ENCODE measurements at regions not wholly inside any gene's neighbourhood (a gene's known extent, or its start where the extent isn't known, plus 50 kb on each side); places are given as distances from the start of the nearest gene placed in this dataset.
A peak's percentile ranks its signal among the peaks of the same experiment; 100 is the strongest.
"Not testable (repeated sequence)": the region's sequence is repeated elsewhere in the genome, so short reads cannot be mapped to it uniquely, and the experiment has no call there.

DNA sequence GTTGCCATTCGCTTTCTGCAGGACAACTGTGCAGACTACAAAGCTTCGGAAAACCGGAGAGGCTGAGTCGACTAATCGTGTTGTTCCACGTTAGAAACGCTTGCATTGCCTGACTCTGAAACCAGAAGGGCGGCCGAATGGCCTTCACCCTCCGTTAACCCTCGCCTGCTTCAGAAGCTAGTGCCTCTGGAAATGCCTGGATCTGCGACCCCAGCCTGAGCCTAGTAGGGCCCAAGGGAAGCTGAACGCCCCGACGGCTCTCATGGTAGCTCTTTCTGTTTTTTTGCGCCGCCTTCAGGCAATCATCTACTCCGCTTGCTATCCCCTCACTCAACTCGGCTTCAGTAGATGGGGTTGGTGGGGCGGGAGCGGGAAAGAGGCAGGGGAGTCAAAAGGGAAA lies 117.3 kb downstream of the PPIAL4A start:
- not testable (repeated sequence) for DNase-seq

DNA sequence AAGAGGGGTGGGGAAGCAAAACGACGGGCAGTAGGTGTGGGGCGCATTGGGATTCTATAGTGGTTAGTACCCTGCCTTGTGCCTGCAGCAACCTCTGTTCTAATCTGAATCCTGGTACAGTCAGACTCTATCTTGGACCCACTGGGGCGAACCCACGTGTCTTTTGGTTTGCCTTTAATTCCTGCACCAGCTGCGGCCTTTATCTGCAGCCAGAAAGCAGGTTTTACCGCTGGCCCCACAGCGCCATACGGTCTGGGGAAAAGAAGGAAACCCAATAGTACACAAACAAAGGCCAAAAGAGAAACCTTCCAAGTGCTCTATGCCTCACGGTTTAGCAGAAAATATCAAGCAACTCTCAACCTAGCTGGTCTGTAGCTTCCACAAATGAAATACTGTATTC lies 118.2 kb downstream of the PPIAL4A start:
- DNase-seq, result not testable (repeated sequence)

DNA sequence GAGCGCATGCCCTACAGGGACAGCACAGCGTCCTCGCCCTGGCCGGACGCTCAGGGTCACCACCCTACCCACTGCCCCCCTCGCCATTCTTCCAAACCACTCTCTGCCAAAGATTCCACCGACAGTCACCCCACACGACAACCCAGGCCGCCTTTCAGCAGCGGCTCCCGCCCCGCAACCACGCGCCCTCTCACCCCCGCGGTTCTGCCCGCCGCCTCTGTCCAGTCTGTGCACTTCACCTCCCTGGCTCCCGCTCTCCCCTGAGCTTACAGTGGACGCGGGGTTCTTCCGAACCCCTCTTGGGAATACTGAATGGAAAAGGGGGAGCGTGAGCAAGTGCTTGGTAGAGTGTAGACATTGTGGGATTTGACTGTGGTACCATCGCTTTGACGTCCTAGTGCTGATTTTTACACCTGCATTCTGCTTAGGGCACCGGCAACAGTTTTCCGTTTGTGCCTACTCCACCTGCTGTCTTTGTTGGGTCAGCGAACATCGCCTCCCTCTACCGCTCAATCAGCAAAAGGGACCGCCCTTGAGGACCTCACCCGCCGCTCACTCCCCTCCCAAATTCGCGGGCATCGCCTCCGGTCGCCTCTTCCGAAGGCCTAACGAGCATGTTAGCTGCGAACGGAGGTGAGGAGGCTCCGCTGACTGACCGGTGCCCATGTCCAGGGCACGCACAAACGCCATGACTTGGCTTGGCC lies 119.1 kb downstream of the PPIAL4A start:
- DNase-seq, result not testable (repeated sequence)

DNA sequence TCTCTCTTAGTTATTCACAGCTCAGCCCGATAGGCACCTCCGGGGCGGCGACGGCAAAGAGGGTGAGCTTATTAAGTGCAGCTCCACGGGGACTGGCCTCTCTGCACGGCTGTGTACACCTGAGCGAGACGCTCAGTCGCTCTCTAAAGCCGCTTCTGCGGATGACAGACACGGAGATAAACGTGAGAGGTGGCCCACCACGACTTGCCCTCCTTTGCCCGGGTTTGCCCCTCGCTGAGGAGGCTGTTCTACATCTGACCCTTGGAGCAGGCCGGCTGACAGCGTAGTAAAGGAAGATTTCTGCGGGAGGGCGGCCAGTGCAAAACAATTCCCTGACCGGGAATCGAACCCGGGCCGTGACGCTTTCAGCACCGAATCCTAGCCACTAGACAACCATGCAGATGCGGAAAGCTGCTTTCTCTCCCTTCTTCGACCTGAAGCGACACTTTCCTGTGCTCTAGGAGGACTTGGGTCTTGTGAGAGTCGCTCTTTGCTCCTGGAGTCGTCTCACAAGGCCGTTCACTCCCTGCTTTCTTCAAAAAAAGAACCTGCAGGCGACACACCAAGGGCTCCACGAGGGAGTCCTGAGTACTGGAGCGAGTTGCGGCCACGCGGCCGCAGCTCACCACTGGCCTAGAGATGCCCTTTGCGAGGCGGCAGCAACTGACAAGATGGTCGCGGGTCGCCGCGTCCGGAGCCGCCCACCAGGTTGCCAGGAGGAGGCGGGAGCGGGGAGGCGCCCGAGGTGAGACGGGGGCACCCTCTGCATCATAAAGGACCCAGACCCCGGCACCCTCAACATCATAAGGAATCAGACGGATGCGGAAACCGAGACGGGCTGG lies 119.9 kb downstream of the PPIAL4A start:
- peak; percentile 18 for DNase-seq

- not testable (repeated sequence) for DNase-seq
These were observed 120.6 kb downstream of the PPIAL4A start for GRCh38 chr1:121010141-121010540.

- DNase-seq, result not testable (repeated sequence)
These were observed 123.6 kb downstream of the PPIAL4A start for GRCh38 chr1:121013181-121013580.

DNA sequence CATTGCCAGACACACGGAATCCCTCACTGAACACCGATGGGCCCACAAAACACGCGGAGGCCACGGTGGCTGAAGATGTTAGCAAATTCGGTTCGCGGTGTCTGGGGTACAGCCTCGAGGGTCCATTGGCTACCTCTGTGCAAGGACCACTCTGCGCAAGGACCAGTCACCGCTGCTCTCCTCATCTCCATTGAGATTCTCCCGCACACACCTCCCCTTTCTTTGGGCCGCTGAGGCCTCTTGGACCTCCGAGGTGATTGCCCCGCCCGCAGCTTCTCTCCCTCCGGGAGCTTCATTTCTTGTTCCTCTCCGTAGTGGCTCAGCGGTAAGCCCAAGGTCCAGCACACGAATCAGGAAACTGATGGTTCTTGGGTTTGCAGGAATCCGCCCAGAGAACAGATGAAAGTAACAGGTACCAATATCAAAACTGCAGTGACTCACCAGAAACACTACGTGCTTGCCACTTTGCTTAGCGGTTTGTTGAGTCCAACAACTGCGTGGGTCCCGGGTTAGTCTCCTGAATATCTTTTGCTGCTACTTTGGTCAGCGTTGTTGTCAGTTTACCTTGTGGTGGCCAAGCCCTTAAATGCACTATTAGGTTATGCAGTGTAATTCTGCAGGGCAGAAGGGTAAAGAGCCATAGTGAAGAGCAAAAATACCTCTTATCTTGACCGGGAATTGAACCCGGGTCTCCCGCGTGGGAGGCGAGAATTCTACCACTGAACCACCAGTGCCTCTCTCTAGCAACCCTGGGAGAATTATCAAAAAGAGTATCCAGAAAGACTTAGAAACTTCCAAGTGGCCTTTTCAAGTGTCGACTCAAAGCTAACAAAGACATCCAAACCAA lies 126.8 kb downstream of the PPIAL4A start:
- peak; percentile 85 for DNase-seq

DNA sequence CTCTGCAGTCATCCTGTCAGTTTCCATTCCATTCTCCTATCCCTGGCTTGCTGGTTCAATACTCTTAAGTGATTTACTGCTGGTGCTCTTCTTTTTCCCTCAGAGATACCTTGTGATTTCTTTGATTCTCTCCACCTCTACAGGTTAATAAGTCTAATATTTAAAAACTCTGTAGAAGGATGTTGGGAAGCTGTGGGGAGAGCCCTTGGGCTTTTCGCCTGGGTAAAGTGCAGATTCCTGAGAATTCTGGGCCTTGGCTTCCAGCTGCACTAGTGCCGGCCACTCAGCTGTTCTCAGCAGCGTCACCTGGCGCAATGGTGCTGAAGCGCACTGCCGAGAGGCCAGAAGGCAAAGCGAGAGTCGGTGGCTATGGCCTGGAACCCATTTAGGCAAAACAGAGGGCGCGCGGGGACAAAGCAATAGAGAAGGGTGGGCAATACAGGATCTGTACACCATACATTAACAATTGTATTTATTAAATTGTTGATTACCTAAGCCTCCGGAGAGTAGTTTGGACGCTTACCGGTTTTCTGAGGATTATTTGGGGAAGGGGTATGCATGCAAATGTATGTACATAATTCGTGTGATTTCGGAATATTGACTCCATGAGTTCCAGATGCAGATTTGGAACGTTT lies 130.3 kb downstream of the PPIAL4A start:
- DNase-seq, result not testable (repeated sequence)

DNA sequence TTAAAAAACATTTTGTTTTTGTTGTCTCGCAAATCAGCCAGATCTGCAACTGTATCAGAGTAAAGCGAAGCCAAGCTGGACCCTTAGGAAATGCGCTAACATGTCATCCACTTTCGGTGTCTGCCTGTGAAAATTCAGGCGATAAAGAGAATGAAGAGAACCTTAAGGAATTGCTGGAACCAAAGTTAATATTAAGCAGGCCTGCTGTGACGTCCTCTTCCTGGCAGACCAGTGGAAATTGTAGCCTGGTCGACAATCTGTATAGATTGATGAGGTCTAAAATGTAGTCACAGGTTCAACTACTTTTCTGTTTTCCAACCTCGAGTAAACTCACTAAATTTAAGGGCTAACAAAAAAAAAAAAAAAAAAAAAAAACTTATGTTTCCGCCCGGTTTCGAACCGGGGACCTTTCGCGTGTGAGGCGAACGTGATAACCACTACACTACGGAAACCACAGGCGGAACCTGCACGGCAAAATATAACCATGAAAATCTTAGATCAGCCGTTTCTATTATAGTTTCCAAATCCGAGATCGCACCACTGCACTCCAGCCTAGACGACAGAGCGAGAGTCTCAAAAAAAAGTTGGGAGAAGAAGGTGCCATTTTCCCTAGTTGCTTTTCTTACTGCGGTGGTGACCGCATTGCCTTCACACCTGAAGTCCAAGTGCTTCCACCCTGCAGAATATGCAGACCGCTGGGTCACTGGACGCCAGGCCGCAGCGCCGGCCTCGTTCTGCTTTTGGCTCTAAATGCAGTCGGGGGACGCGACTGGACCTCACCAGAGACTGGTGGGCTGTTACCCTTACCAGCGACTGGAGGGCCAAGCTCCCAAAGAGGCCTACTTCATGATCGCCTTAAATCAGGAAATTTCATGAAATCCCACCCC lies 131.0 kb downstream of the PPIAL4A start:
- peak; percentile 70 for DNase-seq

DNA sequence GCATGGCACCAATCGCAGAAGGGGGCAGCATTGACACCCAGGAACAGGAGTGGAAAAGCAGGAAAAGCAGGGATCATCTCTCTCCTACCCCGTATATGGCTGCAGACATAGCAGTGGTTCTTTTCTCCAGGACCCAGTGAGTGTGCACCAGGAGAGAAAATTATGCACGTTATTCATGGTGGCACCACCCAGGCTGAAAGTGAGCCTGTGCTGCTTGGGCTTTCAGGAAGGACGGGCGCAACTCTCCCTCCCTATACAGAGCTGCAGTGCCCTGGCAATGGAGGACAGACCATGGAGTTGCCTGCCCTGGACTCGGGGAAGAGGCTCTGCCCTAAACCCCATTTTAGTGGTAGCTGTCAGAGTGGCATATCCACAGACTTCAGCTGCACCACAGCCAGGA lies 132.1 kb downstream of the PPIAL4A start:
- DNase-seq, result not testable (repeated sequence)

- DNase-seq, result not testable (repeated sequence)
These were observed 143.4 kb downstream of the PPIAL4A start for GRCh38 chr1:121032878-121033494.

DNA sequence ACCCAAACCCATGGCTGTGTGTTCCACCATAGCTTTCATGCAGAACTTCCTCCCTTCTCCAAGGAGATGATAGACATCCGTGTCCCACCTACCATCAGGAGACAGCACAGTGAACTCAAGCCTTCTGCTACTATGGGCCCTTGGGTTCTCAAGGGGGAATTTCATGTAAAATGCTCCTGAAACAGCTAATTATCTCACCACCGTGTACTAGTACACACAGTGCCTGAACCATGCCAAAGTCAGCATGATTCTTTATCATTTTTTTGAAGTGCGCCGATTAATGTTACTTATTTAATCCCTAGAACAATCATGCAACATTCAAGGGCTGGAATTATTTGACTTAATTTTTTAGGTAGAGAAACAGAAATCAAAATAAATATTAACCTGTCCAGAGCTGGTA lies 147.2 kb downstream of the PPIAL4A start:
- not testable (repeated sequence) for DNase-seq

GRCh38 chr1:121040974-121041373 lies 143.2 kb downstream of the FAM72B start:
- not testable (repeated sequence) for DNase-seq

GRCh38 chr1:121041497-121041896 lies 142.6 kb downstream of the FAM72B start:
- not testable (repeated sequence) for DNase-seq

DNA sequence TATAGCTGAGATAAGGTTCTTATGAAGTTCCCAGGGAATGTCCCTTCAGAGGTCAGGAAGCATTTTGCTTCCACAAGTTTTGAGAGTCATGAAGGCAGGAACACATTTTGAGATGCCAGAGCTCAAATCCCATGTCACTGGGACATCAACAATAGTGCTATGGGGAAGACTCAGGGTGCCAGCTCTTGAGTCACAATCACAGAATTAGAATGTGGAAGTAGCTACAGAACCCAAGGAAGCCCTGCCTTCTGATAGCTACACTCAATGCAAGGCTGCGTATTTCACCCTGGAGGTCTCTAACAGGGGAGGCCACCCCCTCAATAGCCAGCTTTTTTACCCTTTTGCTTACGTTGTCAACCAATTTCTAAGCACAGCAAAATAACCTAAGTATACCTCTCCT lies 141.3 kb downstream of the FAM72B start:
- DNase-seq, result not testable (repeated sequence)

DNA sequence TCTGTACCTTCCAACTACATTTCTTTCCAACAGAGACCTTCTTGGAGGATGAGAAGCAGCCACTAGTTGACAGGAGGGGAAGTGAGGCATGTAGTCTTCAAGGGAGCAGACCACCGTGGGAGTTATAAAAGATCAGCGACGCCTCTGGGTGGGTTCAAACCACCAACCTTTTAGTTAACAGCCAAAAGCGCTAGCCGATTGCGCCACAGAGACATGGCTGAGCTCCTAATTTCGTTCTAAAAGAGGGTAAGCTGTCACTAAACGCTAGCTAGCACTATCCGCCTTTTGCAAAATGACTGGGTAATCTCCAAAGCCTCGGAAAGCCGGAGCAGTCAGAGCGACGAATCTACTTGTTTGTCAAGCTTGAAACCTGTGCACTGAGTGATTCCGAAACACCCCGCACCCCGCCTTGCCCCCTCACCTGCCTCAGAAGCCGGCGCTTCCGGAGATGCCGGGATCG lies 135.8 kb downstream of the FAM72B start:
- not testable (repeated sequence) for DNase-seq

- DNase-seq, result not testable (repeated sequence)
These were observed 135.2 kb downstream of the FAM72B start for GRCh38 chr1:121048769-121049443.

- not testable (repeated sequence) for DNase-seq
These were observed 134.0 kb downstream of the FAM72B start for GRCh38 chr1:121050097-121050496.

DNA sequence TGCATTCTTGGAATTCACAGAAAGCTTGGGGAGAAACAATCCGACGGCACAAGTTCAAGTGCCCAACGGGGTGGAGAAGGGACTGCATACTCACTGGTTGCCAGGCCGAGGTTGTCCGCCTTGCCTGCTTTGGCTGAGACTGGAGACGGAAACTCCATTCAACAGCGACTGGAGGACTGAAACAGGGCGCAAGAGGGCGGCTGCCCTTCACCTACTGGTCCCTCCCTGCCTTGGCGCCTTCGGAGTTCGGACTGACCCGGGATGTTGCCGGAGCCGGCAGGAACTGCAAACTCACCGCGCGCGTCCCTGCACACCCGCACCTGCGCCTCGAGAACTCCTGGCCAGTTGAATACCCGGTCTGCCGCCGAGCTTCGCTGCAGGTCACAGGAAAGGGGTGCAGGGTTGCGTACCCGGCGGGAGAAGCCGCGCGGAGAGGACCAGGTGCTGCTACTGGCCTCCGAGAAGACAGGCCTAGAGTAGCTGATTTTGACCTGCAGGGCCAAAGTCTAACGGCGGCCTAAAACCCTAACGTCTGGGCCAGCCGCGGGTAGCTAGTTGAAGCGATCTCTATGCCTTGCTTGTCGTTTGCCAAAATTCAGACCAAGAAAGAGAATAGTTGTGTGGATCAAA lies 132.9 kb downstream of the FAM72B start:
- not testable (repeated sequence) for DNase-seq

All from fibroblast of skin of scalp (primary cell).